Erythroblast (primary cell): ENCODE measurements at regions not wholly inside any gene's neighbourhood (a gene's known extent, or its start where the extent isn't known, plus 50 kb on each side); places are given as distances from the start of the nearest gene placed in this dataset.

Experiments
- GATA1 ChIP-seq: IDR thresholded peaks from 2 replicates; pipeline ENCODE4 v1.6.1; 2011; ENCODE audit warnings: low read depth, mild to moderate bottlenecking, control low read depth, low read length, moderate library complexity
- POLR2A ChIP-seq: IDR thresholded peaks from 2 replicates; pipeline ENCODE4 v1.6.1; 2011; ENCODE audit warnings: mild to moderate bottlenecking, low read length

GRCh38 chr1:172821609-172822274 lies 162.8 kb downstream of the FASLG start:
- TF ChIP-seq POLR2A, result peak; percentile 41
- TF ChIP-seq GATA1, result peak; percentile 66
